ENCODE measurements at regions not wholly inside any gene's neighbourhood (a gene's known extent, or its start where the extent isn't known, plus 50 kb on each side); places are given as distances from the start of the nearest gene placed in this dataset.
A peak's percentile ranks its signal among the peaks of the same experiment; 100 is the strongest.

- FAIRE-seq (no peak), DNase-seq (ENCODE audit: low read depth, low spot score) (peak; percentile 4)
- ChIA-PET CTCF (interaction anchor here (1.5 kb wide), 1 partner anchor 30 kb away, joined by 4 read pairs; no protein-coding TSS in a partner anchor), POLR2A (no interaction called here)
- Histone ChIP-seq H3K4me1 (ENCODE audit: control insufficient read depth, extremely low read depth, insufficient read depth, low read length) (no peaks in the 10 kb centered on the region), H3K27ac (ENCODE audit: insufficient read depth, low read depth, low read length) (no peak overlapping the region), H3K9me1 (replicated peaks; ENCODE audit: control insufficient read depth, extremely low read depth, insufficient read depth, low read length) (no peaks in the 10 kb centered on the region), H3K4me3 (replicated peaks in 1 of 3; ENCODE audit: insufficient read depth in 1 of 3, low read depth in 1 of 3, low read length in 3 of 3) (no peak overlapping the region), H3K36me3 (ENCODE audit: control insufficient read depth in 2 of 2, extremely low read depth in 1 of 2, insufficient read depth in 2 of 2, low read length in 2 of 2) (no peaks in the 10 kb centered on the region), H3K79me2 (ENCODE audit: control insufficient read depth, insufficient read depth, low read length) (no peaks in the 10 kb centered on the region), H3K27me3 (ENCODE audit: control insufficient read depth in 2 of 2, insufficient read depth in 2 of 2, low read length in 2 of 2) (no peaks in the 10 kb centered on the region), H3K9ac (replicated peaks; ENCODE audit: extremely low read depth, insufficient read depth, low read length) (no peak overlapping the region), H2AFZ (ENCODE audit: low read depth, low read length) (no peak overlapping the region), H3K9me3 (replicated peaks; ENCODE audit: control insufficient read depth, insufficient read depth, low read length) (no peaks in the 10 kb centered on the region), H3K4me2 (ENCODE audit: insufficient read depth, low read length) (no peak overlapping the region), H4K20me1 (replicated peaks; ENCODE audit: control insufficient read depth, extremely low read depth, insufficient read depth, low read length) (no peaks in the 10 kb centered on the region)
- TF ChIP-seq FOS (IDR thresholded peaks at IDR 0.05; ENCODE audit: borderline replicate concordance, insufficient read depth, low read length), result no peak
- TF ChIP-seq EZH2 (IDR thresholded peaks at IDR 0.05; ENCODE audit: borderline replicate concordance, low read depth, low read length, severe bottlenecking), result no peak
- TF ChIP-seq POLR2A (IDR thresholded peaks at IDR 0.05; ENCODE audit: low read depth, low read length), result no peak
- TF ChIP-seq CTCF (IDR thresholded peaks at IDR 0.05; ENCODE audit: extremely low read depth in 1 of 2, insufficient read depth in 1 of 2, low read depth in 1 of 2, low read length in 2 of 2), result no peak
- TF ChIP-seq MYC (IDR thresholded peaks at IDR 0.05; ENCODE audit: low read depth, low read length), result no peak
- TF ChIP-seq POLR2AphosphoS5 (IDR thresholded peaks at IDR 0.05; ENCODE audit: insufficient read depth, low read depth, low read length), result no peak
- no peak for TF ChIP-seq GATA2 (IDR thresholded peaks at IDR 0.05; ENCODE audit: insufficient read depth, insufficient read length, low read depth, low read length)
- TF ChIP-seq MAX (IDR thresholded peaks at IDR 0.05; ENCODE audit: insufficient read depth, insufficient read length), result no peak
- no peak for TF ChIP-seq JUN (IDR thresholded peaks at IDR 0.05; ENCODE audit: borderline replicate concordance, insufficient read depth, insufficient read length, low read depth)
- intact Hi-C loops (cut with micrococcal nuclease) (no loop called here), dilution Hi-C loops (cut with MboI; ENCODE audit: extremely low pct_ligation_motif_present, low sequenced_read_pairs) (no loop called here)
- no TSS peak for BruUV-seq (replicated peaks)
These were observed 232.3 kb upstream of the NEIL3 start for GRCh38 chr4:177077095-177077971.
